Spleen (tissue), 11 donors: ENCODE measurements at regions not wholly inside any gene's neighbourhood (a gene's known extent, or its start where the extent isn't known, plus 50 kb on each side); places are given as distances from the start of the nearest gene placed in this dataset.
A peak's percentile ranks its signal among the peaks of the same experiment; 100 is the strongest.

Experiments used
- DNase-seq: peaks from one replicate; pipeline ENCODE4 v3.0.0-alpha.2; 2020
- H3K27ac ChIP-seq, 8 donors: fragments of 200-600 bp; sonication (generic) in 7 of 8; 1 replicate in 4 of 8; 2 replicates in 4 of 8; pipeline versions ENCODE4 v1.5.0 to v1.8.0; 2016 to 2021; ENCODE audit warnings: inconsistent platforms in 4 of 8, mild to moderate bottlenecking in 4 of 8, moderate library complexity in 1 of 8
- H3K27me3 ChIP-seq, 7 donors: fragments of 200-600 bp; sonication (generic) in 6 of 7; replicated peaks in 1 of 7; 1 replicate in 4 of 7; 2 replicates in 3 of 7; pipeline versions ENCODE4 v1.5.0 to v1.8.0; 2016 to 2021; ENCODE audit warnings: inconsistent platforms in 3 of 7, mild to moderate bottlenecking in 1 of 7
- H3K36me3 ChIP-seq, 6 donors: fragments of 200-600 bp; sonication (generic) in 5 of 6; 1 replicate in 4 of 6; 2 replicates in 2 of 6; pipeline versions ENCODE4 v1.5.0 to v1.8.0; 2016 to 2021; ENCODE audit warnings: inconsistent platforms in 2 of 6
- H3K4me1 ChIP-seq, 6 donors: fragments of 200-600 bp; sonication (generic) in 5 of 6; 1 replicate in 3 of 6; 2 replicates in 3 of 6; pipeline versions ENCODE4 v1.5.0 to v1.8.0; 2016 to 2021; ENCODE audit warnings: inconsistent platforms in 3 of 6
- H3K4me3 ChIP-seq, 8 donors: fragments of 200-600 bp; sonication (generic) in 7 of 8; 1 replicate in 4 of 8; 2 replicates in 4 of 8; pipeline versions ENCODE4 v1.5.0 to v1.8.0; 2016 to 2021; ENCODE audit warnings: inconsistent platforms in 4 of 8, mild to moderate bottlenecking in 4 of 8, moderate library complexity in 2 of 8
- H3K9me3 ChIP-seq, 8 donors: fragments of 200-600 bp; sonication (generic) in 7 of 8; 1 replicate in 4 of 8; 2 replicates in 4 of 8; pipeline versions ENCODE4 v1.5.0 to v1.8.0; 2016 to 2021; ENCODE audit warnings: inconsistent platforms in 4 of 8
- POLR2A ChIP-seq, 3 donors: fragments of 450-650 bp; IDR thresholded peaks; one replicate each; pipeline ENCODE4 v1.5.1; 2017; ENCODE audit warnings: antibody characterized with exemption in 3 of 3, mild to moderate bottlenecking in 1 of 3
- POLR2AphosphoS5 ChIP-seq, 3 donors: sonication (generic); formaldehyde crosslinking; IDR thresholded peaks; one replicate each; pipeline ENCODE4 v1.5.1; 2017; ENCODE audit warnings: antibody characterized with exemption in 3 of 3
- WGBS, 5 donors: extraction: QIAGEN DNeasy Blood & Tissue Kit in 3 of 5; methylation state at CpG; one replicate each; pipeline versions ENCODE4 v1.1.5 to v1.1.7; 2013 to 2018; 5-methylcytosine and 5-hydroxymethylcytosine counted together
- intact Hi-C: fragments of 100-400 bp; cut with DNase I; formaldehyde crosslinking; loops from one replicate; pipeline ENCODE4 v1.15.0; 2023; ENCODE audit warnings: low total_unique reads
- TF ChIP-seq, protein P1 (sequence below), 11 experiments: fragments of 200-600 bp in 7 of 11; fragments of 450-650 bp in 4 of 11; sonication (generic) in 4 of 11; IDR thresholded peaks in 8 of 11; conservative IDR thresholded peaks in 3 of 11; 1 replicate in 7 of 11; 2 replicates in 4 of 11; pipeline versions ENCODE4 v1.4.0 to v1.8.0; 2016 to 2021; ENCODE audit warnings: antibody characterized with exemption in 11 of 11, inconsistent platforms in 4 of 11, mild to moderate bottlenecking in 1 of 11
- donor health status: healthy with polysubstance abuse.
- donor health status: DM: no; HTN: no; CAD: no; lungs with moderate emphysema.
- donor health status: DM: no; HTN: no; CAD: no.
- donor health status: Bipolar disorder and iron deficiency.
- donor health status: healthy.
- donor health status: DM: no; HTN: no; CAD: no.
- donor health status: DM: yes; HTN: yes; CAD: no.

DNA sequence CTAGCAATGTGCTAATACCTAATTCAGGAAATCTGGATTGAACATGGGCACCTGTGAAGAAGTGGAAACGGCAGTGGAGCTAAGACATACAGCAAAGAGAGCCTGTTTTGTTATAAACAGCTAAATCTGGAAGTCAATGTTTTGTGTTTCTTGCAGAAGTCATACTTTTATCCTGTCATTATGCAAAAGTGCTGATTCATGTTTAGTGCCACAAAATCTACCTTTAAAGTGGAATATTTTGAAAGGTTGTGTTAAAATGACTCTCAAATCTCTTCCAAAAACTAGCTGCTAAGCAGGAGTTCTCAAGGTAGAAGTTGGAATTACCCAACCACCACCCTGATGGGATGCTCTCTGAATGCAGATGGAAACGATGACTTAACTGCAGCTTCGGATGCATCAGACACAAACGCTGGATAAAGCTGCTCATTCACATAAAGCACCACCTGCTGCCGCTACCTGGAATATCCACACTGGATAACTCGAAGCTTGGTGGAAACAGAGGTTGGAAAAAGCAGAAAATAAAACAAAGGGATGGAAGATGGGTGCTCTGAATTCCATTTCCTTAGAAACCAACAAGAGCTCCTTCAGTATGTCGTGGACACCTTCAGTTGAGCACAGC, 132.6 kb upstream of the ZNF236 start:
- intact Hi-C loops: no loop called here

DNA sequence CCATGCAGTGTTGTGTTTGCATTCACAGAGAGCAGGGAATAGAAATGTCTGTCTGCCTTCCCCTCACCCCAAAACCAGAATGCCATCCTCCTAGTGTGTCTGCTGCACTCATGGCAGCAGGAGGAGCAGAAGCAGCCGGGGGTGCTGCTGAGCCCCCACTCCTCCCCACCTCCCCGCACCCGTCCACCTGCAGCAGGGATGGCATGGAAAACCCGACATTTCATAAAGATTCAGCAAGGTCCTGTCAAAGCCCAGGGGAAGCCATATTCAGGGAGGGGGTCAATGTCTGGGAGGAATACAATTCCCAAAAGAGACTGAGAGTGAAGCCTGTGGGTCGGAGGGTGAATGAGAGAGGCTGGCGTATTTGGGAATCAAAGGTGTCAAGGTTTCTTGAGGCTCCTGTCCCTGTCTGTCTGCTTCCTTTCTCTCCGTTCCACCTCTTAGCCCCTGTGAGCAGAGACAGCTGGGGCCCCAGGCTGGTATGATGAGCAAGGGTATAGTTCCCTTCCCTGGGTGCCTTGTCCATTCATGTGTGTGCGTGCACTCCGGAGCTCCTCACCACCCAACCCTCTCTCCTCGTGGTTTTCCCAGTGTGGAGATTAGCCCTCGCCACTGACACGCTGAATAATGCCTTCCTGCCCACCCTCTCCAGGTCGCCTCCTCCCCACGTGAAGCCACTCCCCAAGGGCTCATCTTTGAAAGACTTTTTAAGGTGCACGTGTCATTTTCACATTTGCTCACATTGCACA, 133.5 kb upstream of the ZNF236 start:
- Histone ChIP-seq H3K27me3 (peaks cover 0 to 64% (median 7%) of the 10 kb centered on the region in 7 donors), H3K4me1 (peaks cover 0 to 6% (median 0%) of the 10 kb centered on the region in 6 donors), H3K27ac (no peak overlapping the region), H3K9me3 (no peaks in the 10 kb centered on the region), H3K4me3 (no peak overlapping the region), H3K36me3 (no peaks in the 10 kb centered on the region)
- WGBS, 5 donors: 49 to 57% (median 56%) methylated on average over 15 of the region's 15 CpGs
- TF ChIP-seq POLR2A (IDR thresholded peaks at IDR 0.05) (no peak), POLR2AphosphoS5 (IDR thresholded peaks at IDR 0.05) (no peak)
- TF ChIP-seq, protein P1, sequence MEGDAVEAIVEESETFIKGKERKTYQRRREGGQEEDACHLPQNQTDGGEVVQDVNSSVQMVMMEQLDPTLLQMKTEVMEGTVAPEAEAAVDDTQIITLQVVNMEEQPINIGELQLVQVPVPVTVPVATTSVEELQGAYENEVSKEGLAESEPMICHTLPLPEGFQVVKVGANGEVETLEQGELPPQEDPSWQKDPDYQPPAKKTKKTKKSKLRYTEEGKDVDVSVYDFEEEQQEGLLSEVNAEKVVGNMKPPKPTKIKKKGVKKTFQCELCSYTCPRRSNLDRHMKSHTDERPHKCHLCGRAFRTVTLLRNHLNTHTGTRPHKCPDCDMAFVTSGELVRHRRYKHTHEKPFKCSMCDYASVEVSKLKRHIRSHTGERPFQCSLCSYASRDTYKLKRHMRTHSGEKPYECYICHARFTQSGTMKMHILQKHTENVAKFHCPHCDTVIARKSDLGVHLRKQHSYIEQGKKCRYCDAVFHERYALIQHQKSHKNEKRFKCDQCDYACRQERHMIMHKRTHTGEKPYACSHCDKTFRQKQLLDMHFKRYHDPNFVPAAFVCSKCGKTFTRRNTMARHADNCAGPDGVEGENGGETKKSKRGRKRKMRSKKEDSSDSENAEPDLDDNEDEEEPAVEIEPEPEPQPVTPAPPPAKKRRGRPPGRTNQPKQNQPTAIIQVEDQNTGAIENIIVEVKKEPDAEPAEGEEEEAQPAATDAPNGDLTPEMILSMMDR (IDR thresholded peaks at IDR 0.05 in 8 of 11, conservative IDR thresholded peaks at IDR 0.05 in 3 of 11): no peak
- intact Hi-C loops: no loop called here
- no peak for DNase-seq

More for the DNA sequence above, 132.6 kb upstream of the ZNF236 start:
- no peak for DNase-seq
- TF ChIP-seq, protein P1 (IDR thresholded peaks at IDR 0.05 in 8 of 11, conservative IDR thresholded peaks at IDR 0.05 in 3 of 11): no peak
- TF ChIP-seq POLR2A (IDR thresholded peaks at IDR 0.05): no peak
- no peak for TF ChIP-seq POLR2AphosphoS5 (IDR thresholded peaks at IDR 0.05)
- Histone ChIP-seq H3K27me3 (peaks cover 0 to 64% (median 7%) of the 10 kb centered on the region in 7 donors), H3K27ac (no peak overlapping the region), H3K36me3 (no peaks in the 10 kb centered on the region), H3K9me3 (no peaks in the 10 kb centered on the region), H3K4me3 (no peak overlapping the region), H3K4me1 (peaks cover 0 to 6% (median 0%) of the 10 kb centered on the region in 6 donors)
- 64 to 75% (median 71%) methylated on average over 7 of the region's 7 CpGs for WGBS, 5 donors

DNA sequence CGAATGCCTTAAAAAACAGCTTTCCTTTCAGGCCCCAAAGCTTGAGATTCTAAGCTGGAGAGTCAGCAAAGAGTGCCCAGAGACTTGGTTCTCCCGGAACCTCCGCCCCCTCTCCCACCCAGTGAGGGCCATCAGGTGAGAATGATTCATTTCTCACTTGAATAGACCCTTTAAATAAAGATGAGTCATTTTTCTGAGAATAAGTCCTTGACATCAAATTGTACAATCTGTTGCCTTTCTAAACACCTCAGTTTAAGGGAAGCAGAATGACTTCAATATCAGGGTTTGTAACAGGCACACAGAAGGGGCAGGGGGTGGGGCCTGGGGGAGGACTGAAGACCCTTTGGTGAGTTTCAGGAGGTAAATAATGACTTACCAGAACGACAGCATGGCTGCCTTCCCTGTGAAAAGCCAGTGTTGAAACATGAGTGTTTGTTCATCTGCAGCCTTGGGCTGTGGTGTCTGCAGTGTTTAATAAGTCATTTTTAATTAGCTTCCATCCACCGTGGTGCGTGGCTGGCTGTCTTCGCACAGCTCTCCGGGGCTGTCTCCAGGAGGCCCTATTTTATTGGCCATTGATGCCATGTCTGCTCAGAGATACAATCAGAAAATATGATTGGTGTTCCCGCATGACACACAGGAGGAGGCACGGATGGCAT, 134.9 kb upstream of the ZNF236 start:
- Histone ChIP-seq H3K27me3 (peaks cover 0 to 59% (median 7%) of the 10 kb centered on the region in 7 donors), H3K4me3 (no peak overlapping the region), H3K9me3 (no peaks in the 10 kb centered on the region), H3K4me1 (peaks cover 0 to 6% (median 0%) of the 10 kb centered on the region in 6 donors), H3K27ac (peak overlapping the region in 1 of 8 donors; percentile 47), H3K36me3 (no peaks in the 10 kb centered on the region)
- DNase-seq: no peak
- TF ChIP-seq POLR2A (IDR thresholded peaks at IDR 0.05) (no peak), POLR2AphosphoS5 (IDR thresholded peaks at IDR 0.05) (no peak)
- TF ChIP-seq, protein P1 (IDR thresholded peaks at IDR 0.05 in 8 of 11, conservative IDR thresholded peaks at IDR 0.05 in 3 of 11): no peak
- 66 to 89% (median 76%) methylated on average over 10 of the region's 10 CpGs for WGBS, 5 donors
- intact Hi-C loops: no loop called here
